T47D (cell line): ENCODE measurements at regions not wholly inside any gene's neighbourhood (a gene's known extent, or its start where the extent isn't known, plus 50 kb on each side); places are given as distances from the start of the nearest gene placed in this dataset.
"Not testable (repeated sequence)": the region's sequence is repeated elsewhere in the genome, so short reads cannot be mapped to it uniquely, and the experiment has no call there.

Experiments used
- DNase-seq, 2 experiments: peaks; one replicate each; pipeline versions ENCODE4 v3.0.0 to v3.0.0-alpha.2; 2011 to 2012; ENCODE audit warnings: low read depth in 1 of 2, low spot score in 1 of 2
- JUND ChIP-seq: IDR thresholded peaks from 2 replicates; pipeline ENCODE4 v1.6.1; 2012; ENCODE audit warnings: low read depth
- in situ Hi-C: cut with HindIII; loops from 2 replicates; pipeline ENCODE4 v1.10.0; 2016; ENCODE audit warnings: low sequenced_read_pairs, low pct_unique_long_range_greater_than_20kb

DNA sequence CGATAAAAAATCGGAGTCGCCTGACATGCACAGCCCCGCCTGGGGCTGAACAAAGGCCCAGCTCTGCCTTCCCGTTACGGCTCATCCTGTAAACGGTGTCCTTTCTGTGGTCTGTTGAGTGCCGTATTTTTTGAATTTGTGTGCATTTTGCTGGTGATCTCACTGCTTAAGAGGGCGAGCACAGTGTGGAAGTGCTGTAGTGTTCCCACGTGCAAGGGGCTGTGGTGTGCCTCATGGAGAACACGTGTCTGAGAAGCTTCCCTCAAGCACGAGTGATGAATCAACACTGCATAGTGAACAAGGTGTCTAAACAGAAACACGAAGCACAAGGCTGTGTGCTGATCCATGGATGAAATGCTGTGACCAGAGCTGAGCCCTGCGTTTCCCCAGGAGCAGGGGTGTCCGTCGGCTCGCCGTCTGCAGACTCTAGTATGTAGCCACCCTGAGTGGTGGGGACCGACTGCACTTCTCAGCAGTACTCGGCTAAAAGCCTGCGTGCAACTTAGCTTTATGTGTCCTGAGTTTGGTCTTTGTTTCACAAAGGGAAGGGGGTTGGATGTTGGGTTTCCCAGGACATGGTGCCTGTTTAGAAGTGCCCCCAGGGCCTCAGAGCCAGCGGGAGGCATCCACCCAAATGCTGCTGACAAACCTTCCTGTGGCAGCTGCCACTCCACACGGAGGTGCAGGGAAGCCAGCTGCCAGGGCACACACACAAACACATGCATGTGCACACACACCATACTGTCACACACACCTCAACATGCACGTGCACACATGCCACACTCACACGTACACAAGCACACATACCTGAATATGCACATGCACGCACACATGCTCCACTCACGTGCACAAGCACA lies 77.2 kb upstream of the IRX4 start:
- DNase-seq: no peak
- TF ChIP-seq JUND: no peak
- in situ Hi-C loops: no loop called here

- in situ Hi-C loops: no loop called here
- DNase-seq: no peak
- no peak for TF ChIP-seq JUND
Measured at GRCh38 chr5:1959231-1959630, 76.5 kb upstream of the IRX4 start.

DNA sequence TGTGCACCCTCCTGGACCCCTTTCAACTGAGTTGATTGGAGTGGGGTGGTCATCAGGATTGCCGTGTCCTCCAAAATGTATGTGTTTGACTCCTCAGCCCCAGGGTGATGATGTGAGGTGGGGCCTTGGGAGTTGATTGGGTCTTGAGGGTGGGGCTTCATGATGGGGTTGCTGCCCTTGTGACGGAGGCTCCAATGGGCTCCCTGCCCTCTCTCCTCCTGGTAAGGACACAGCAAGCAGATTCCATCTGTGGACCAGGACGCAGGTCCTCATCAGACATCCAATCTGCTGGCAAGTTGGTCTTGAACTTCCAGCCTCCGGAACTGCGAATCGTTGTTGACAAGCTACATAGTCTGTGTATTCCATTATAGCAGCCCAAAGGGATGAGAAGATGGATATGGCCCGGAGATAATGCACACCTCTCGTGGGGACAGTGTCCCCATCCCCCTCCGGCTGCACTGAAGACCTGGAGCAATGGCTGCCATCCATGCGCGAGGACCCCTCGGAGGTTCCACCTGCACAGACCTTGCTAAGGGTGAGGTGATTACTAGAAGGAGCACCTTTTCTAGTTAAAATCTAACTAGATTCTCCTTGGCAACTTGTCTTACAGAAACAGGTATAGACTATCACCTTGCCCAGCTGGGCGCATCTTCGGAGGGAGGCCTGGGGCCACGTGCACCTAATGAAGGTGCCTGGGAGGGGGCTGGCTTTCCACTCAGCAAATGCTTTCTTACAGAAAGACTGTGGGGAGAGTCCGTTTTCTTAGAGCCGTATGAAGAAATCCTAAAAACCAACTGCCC lies 75.7 kb upstream of the IRX4 start:
- no peak for TF ChIP-seq JUND
- no peak for DNase-seq
- in situ Hi-C loops: no loop called here

DNA sequence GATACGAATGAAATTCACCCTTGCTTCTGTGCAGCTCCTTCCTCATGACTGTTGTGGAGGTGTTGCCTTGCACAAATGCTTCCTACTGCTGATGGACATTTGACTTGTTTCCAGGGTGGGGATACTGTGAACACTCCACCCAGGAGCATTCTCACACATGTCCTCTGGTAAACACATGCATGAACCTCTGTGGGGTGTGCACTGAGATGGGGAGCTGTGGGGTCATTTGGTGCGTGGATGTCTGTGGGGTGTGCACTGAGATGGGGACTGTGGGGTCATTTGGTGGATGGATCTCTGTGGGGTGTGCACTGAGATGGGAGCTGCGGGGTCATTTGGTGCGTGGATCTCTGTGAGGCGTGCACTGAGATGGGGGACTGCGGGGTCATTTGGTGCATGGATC lies 72.9 kb upstream of the IRX4 start:
- TF ChIP-seq JUND: no peak
- in situ Hi-C loops: no loop called here
- no peak for DNase-seq

- DNase-seq, in situ Hi-C loops: not testable (repeated sequence)
Measured at GRCh38 chr5:1953710-1954109, 71.0 kb upstream of the IRX4 start.

DNA sequence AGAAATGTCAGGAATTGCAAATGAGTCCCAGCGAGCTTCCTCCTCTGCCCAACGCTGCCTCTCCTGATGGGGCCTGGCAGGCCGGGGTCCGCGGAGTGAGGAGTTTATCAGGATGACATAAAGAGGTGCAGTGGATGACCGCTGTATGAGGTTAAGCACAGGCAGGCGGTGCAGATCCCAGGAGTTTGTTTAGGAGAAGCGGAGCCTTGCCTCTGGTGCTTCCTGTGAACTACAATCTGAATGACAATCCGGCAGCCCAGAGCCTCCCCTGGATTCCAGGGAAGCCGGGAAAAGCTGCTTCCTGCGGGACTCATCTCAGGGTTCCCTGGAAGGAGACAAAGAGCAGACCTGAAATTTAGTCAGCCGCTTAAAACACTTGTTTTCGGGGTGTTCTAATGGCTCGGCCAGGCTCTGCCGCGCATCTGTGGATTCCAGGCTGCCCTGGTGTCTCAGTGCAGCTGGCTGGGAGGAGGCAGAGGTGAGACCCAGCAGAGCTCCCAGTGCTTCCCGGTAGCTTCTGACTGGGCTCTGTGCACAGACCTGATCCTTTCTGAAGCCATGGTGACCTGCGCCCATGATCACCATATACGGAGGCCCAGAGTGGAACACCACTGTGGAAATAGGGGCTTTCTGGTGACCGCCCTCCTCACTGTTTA lies 69.8 kb upstream of the IRX4 start:
- DNase-seq: no peak
- in situ Hi-C loops: no loop called here

GRCh38 chr5:1952021-1952420 lies 69.3 kb upstream of the IRX4 start:
- in situ Hi-C loops: no loop called here
- TF ChIP-seq JUND: no peak

More for the DNA sequence above, 69.8 kb upstream of the IRX4 start:
- TF ChIP-seq JUND: no peak

GRCh38 chr5:1951165-1951816 lies 68.6 kb upstream of the IRX4 start:
- DNase-seq: no peak
- in situ Hi-C loops: no loop called here
- TF ChIP-seq JUND: no peak

More at GRCh38 chr5:1952021-1952420, 69.3 kb upstream of the IRX4 start:
- DNase-seq: no peak

GRCh38 chr5:1950708-1951103 lies 68.0 kb upstream of the IRX4 start:
- in situ Hi-C loops: no loop called here
- no peak for DNase-seq
- no peak for TF ChIP-seq JUND

- no peak for DNase-seq
- in situ Hi-C loops: no loop called here
- TF ChIP-seq JUND: no peak
Measured at GRCh38 chr5:1950096-1950707, 67.5 kb upstream of the IRX4 start.

GRCh38 chr5:1949253-1949652 lies 66.5 kb upstream of the IRX4 start:
- no peak for TF ChIP-seq JUND
- in situ Hi-C loops: no loop called here
- DNase-seq: no peak

- no peak for DNase-seq
- TF ChIP-seq JUND: no peak
- in situ Hi-C loops: no loop called here
Measured at GRCh38 chr5:1948663-1949191, 66.0 kb upstream of the IRX4 start.
